Peyer's patch (tissue), 4 donors: ENCODE measurements at regions not wholly inside any gene's neighbourhood (a gene's known extent, or its start where the extent isn't known, plus 50 kb on each side); places are given as distances from the start of the nearest gene placed in this dataset.

Experiments used
- DNase-seq, 3 donors: peaks; one replicate each; pipeline ENCODE4 v3.0.0-alpha.2; 2017 to 2019
- H3K27ac ChIP-seq, 4 donors: fragments of 200-600 bp; sonication (generic); one replicate each; pipeline ENCODE4 v1.5.1; 2016 to 2019
- H3K27me3 ChIP-seq, 2 donors: fragments of 200-600 bp; sonication (generic); one replicate each; pipeline ENCODE4 v1.5.1; 2019
- H3K36me3 ChIP-seq, 3 donors: fragments of 200-600 bp; sonication (generic); one replicate each; pipeline ENCODE4 v1.5.1; 2016 to 2019
- H3K4me1 ChIP-seq, 4 donors: fragments of 200-600 bp; sonication (generic); one replicate each; pipeline ENCODE4 v1.5.1; 2016 to 2019
- H3K4me3 ChIP-seq, 4 donors: fragments of 200-600 bp; sonication (generic); 1 replicate in 3 of 4; 2 replicates in 1 of 4; pipeline ENCODE4 v1.5.1; 2016 to 2019; ENCODE audit warnings: mild to moderate bottlenecking in 1 of 4
- H3K9me3 ChIP-seq, 4 donors: fragments of 200-600 bp; sonication (generic); one replicate each; pipeline ENCODE4 v1.5.1; 2016 to 2019; ENCODE audit warnings: mild to moderate bottlenecking in 1 of 4
- CTCF ChIP-seq, 6 experiments: fragments of 450-650 bp in 4 of 6; fragments of 200-600 bp in 2 of 6; sonication (generic) in 1 of 6; IDR thresholded peaks; one replicate each; pipeline ENCODE4 v1.5.1; 2017 to 2019; ENCODE audit warnings: antibody characterized with exemption in 6 of 6, mild to moderate bottlenecking in 3 of 6, moderate library complexity in 1 of 6
- POLR2A ChIP-seq, 2 donors: fragments of 450-650 bp; IDR thresholded peaks; one replicate each; pipeline ENCODE4 v1.5.1; 2017; ENCODE audit warnings: antibody characterized with exemption in 2 of 2, mild to moderate bottlenecking in 2 of 2, moderate library complexity in 2 of 2

DNA sequence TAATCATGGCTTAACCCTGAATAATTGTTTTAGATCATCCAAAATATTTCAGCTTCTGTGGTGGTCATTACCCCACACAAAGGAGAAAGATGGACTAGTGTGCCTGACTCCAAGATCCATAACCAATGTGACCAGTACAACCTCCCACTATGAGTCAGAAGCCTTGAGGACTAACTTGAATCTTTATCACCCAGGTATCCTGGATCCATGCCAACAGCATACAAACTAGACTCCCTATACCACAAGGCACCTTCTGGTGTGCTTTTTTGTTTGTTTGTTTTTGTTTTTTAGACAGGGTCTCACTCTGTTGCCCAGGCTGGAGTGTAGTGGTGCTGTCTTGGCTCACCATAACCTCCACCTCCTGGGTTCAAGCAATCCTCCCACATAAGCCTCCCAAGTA, 317.7 kb downstream of the VPS13C start:
- no peaks in the 10 kb centered on the region for H3K27me3 ChIP-seq
- H3K27ac ChIP-seq = no peak overlapping the region
- H3K4me1 ChIP-seq = no peaks in the 10 kb centered on the region
- no peaks in the 10 kb centered on the region for H3K36me3 ChIP-seq
- TF ChIP-seq POLR2A (IDR thresholded peaks at IDR 0.05) = no peak
- TF ChIP-seq CTCF (IDR thresholded peaks at IDR 0.05) = no peak
- H3K4me3 ChIP-seq = no peak overlapping the region
- H3K9me3 ChIP-seq = no peaks in the 10 kb centered on the region
- no peak for DNase-seq

DNA sequence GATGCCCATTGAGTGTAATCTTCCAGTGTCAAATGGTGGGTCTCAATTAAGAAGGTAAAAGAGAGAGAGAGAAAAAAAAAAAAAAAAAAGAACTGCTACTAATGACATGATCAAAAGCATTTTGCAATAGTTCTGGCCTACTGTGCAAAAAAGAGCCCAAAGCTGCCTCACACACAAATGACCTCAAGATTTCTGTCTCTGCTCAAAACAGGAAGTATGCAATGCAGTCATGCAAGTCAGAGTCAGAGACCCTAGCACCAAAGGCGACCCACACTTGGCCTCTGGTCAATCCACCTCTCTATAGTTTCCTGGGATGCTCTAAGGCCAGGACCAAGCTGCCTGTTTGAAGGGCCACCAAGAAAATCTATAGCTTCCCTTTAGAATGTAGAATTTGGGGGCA, 323.5 kb downstream of the VPS13C start:
- no peak overlapping the region for H3K4me3 ChIP-seq
- H3K27me3 ChIP-seq = no peaks in the 10 kb centered on the region
- DNase-seq = no peak
- no peaks in the 10 kb centered on the region for H3K9me3 ChIP-seq
- no peak overlapping the region for H3K27ac ChIP-seq
- TF ChIP-seq CTCF (IDR thresholded peaks at IDR 0.05) (no peak), POLR2A (IDR thresholded peaks at IDR 0.05) (no peak)
- no peaks in the 10 kb centered on the region for H3K4me1 ChIP-seq
- H3K36me3 ChIP-seq = no peaks in the 10 kb centered on the region

DNA sequence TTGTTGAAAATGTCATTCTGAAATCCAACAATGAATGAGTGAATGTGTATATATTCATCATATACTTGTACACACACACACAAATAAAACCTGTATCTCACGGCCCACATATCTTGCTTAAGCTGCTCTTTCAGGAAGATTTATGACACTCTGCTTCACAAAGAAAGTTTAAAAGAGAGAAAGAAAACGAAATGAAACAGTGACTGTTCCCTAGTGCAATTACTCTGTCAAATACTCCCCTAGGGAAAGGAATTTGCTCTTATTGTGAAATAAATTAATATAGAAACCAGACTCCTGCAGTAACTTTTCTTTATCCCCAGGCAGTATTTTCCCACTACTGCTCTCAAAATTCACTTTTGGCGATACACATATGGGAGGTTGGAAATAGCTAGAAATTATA, 329.1 kb downstream of the VPS13C start:
- DNase-seq = no peak
- Histone ChIP-seq H3K27me3 (no peaks in the 10 kb centered on the region), H3K36me3 (no peaks in the 10 kb centered on the region), H3K9me3 (no peaks in the 10 kb centered on the region), H3K27ac (no peak overlapping the region), H3K4me1 (no peaks in the 10 kb centered on the region), H3K4me3 (no peak overlapping the region)
- no peak for TF ChIP-seq POLR2A (IDR thresholded peaks at IDR 0.05)
- no peak for TF ChIP-seq CTCF (IDR thresholded peaks at IDR 0.05)

DNA sequence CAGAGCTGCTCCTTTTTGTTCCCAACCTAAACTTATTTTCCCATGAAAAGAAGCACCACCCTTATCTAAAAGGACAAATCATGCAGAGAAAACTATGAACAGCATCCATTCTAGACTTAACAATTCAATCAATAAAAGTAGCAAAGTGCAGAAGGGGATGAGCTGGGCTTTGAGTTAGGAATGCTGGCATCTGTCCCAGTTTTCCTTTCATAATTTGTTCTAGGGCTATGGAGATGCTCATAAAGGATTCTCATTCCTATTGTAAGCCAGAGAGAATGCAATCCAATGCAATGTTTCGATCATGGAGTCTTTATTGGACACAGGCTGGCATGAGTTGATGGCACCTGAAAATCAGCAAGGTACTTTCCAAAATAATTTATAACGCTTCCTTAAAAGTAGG, 330.6 kb downstream of the VPS13C start:
- no peaks in the 10 kb centered on the region for H3K27me3 ChIP-seq
- H3K9me3 ChIP-seq = no peaks in the 10 kb centered on the region
- no peak for DNase-seq
- H3K4me3 ChIP-seq = no peak overlapping the region
- no peak for TF ChIP-seq CTCF (IDR thresholded peaks at IDR 0.05)
- no peak for TF ChIP-seq POLR2A (IDR thresholded peaks at IDR 0.05)
- H3K4me1 ChIP-seq = no peaks in the 10 kb centered on the region
- no peaks in the 10 kb centered on the region for H3K36me3 ChIP-seq
- no peak overlapping the region for H3K27ac ChIP-seq

- Histone ChIP-seq H3K9me3 (no peaks in the 10 kb centered on the region), H3K4me1 (no peaks in the 10 kb centered on the region), H3K36me3 (no peaks in the 10 kb centered on the region), H3K4me3 (no peak overlapping the region), H3K27ac (no peak overlapping the region), H3K27me3 (no peaks in the 10 kb centered on the region)
- TF ChIP-seq CTCF (IDR thresholded peaks at IDR 0.05) (no peak), POLR2A (IDR thresholded peaks at IDR 0.05) (no peak)
- no peak for DNase-seq
These were observed 334.1 kb downstream of the VPS13C start for GRCh38 chr15:61726166-61726565.

- no peaks in the 10 kb centered on the region for H3K4me1 ChIP-seq
- no peak for DNase-seq
- H3K27me3 ChIP-seq = no peaks in the 10 kb centered on the region
- TF ChIP-seq CTCF (IDR thresholded peaks at IDR 0.05) (no peak), POLR2A (IDR thresholded peaks at IDR 0.05) (no peak)
- no peak overlapping the region for H3K27ac ChIP-seq
- H3K4me3 ChIP-seq = no peak overlapping the region
- no peaks in the 10 kb centered on the region for H3K36me3 ChIP-seq
- no peaks in the 10 kb centered on the region for H3K9me3 ChIP-seq
These were observed 335.0 kb downstream of the VPS13C start for GRCh38 chr15:61725251-61725650.
